IMR-90 (cell line): ENCODE measurements at regions not wholly inside any gene's neighbourhood (a gene's known extent, or its start where the extent isn't known, plus 50 kb on each side); places are given as distances from the start of the nearest gene placed in this dataset.

Source experiments
- ATAC-seq: fragments of 200-7000 bp; cut with Tn5 transposase; 2 replicates; pipeline ENCODE4 v1.9.1; 2020; ENCODE audit warnings: low read depth, mild to moderate bottlenecking, moderate library complexity
- BruUV-seq: library from RNA; stranded (reverse); fragments of 400-500 nt; replicated peaks from 2 replicates; lab custom pipeline; 2021; lab: Mats Ljungman, UMichigan
- CTCF ChIA-PET: fragments of 300-600 bp; formaldehyde crosslinking; extraction: SDS; loops from one replicate; lab custom pipeline; 2021; ENCODE audit warnings: antibody characterized with exemption; lab: Yijun Ruan, JAX
- POLR2A ChIA-PET: fragments of 300-600 bp; sonication (Branson Sonifier 250); formaldehyde crosslinking; loops from one replicate; lab custom pipeline; 2022; ENCODE audit warnings: antibody characterized with exemption; ENCODE audit not compliant: unreplicated experiment; lab: Charles Lee
- DNase-seq: peaks from one replicate; pipeline ENCODE4 v3.0.0; 2013
- H2AFZ ChIP-seq: replicated peaks from 2 replicates; pipeline ENCODE3; 2013; ENCODE audit warnings: low read length, mild to moderate bottlenecking; ENCODE audit not compliant: poor library complexity
- H2AK5ac ChIP-seq: 2 replicates; pipeline ENCODE4 v1.6.1; 2013; ENCODE audit warnings: low read depth, low read length, inconsistent platforms
- H2AK9ac ChIP-seq: replicated peaks from 2 replicates; pipeline ENCODE3; 2013; ENCODE audit warnings: mild to moderate bottlenecking, low read depth, low read length, moderate library complexity; ENCODE audit not compliant: poor library complexity
- H2BK120ac ChIP-seq: 2 replicates; pipeline ENCODE4 v1.6.1; 2013; ENCODE audit warnings: low read depth, low read length, inconsistent platforms
- H2BK15ac ChIP-seq: 3 replicates; pipeline ENCODE4 v1.6.1; 2013; ENCODE audit warnings: low read depth, low read length, inconsistent platforms
- H2BK20ac ChIP-seq: 2 replicates; pipeline ENCODE4 v1.6.1; 2013; ENCODE audit warnings: low read depth, mild to moderate bottlenecking, inconsistent platforms, low read length, moderate library complexity
- H2BK5ac ChIP-seq: 2 replicates; pipeline ENCODE4 v1.6.1; 2013; ENCODE audit warnings: mild to moderate bottlenecking, low read depth, low read length, inconsistent platforms; ENCODE audit not compliant: poor library complexity, severe bottlenecking
- H3K14ac ChIP-seq: replicated peaks from 2 replicates; pipeline ENCODE4 v1.6.1; 2013; ENCODE audit warnings: low read depth, low read length, inconsistent platforms
- H3K18ac ChIP-seq: 2 replicates; pipeline ENCODE4 v1.6.1; 2013; ENCODE audit warnings: low read depth, low read length, control low read depth
- H3K23ac ChIP-seq: 2 replicates; pipeline ENCODE4 v1.6.1; 2013; ENCODE audit warnings: low read depth, low read length, inconsistent platforms
- H3K27ac ChIP-seq: 2 replicates; pipeline ENCODE4 v1.5.1; 2013; ENCODE audit warnings: mild to moderate bottlenecking, control low read depth, low read length; ENCODE audit not compliant: insufficient read depth
- H3K27me3 ChIP-seq: 2 replicates; pipeline ENCODE4 v1.6.1; 2013; ENCODE audit warnings: low read length; ENCODE audit not compliant: control insufficient read depth, insufficient read depth
- H3K36me3 ChIP-seq: 2 replicates; pipeline ENCODE4 v1.6.1; 2013; ENCODE audit warnings: low read length, mixed read lengths; ENCODE audit not compliant: control insufficient read depth, insufficient read depth
- H3K4ac ChIP-seq: 2 replicates; pipeline ENCODE4 v1.6.1; 2013; ENCODE audit warnings: low read depth, low read length, inconsistent platforms
- H3K4me1 ChIP-seq: 2 replicates; pipeline ENCODE4 v1.6.1; 2013; ENCODE audit warnings: low read length, mixed read lengths; ENCODE audit not compliant: control insufficient read depth, insufficient read depth
- H3K4me2 ChIP-seq: 2 replicates; pipeline ENCODE4 v1.6.1; 2013; ENCODE audit warnings: low read depth, mild to moderate bottlenecking, control low read depth, low read length, moderate library complexity
- H3K4me3 ChIP-seq: 2 replicates; pipeline ENCODE4 v1.5.1; 2013; ENCODE audit warnings: low read depth, mild to moderate bottlenecking, control low read depth, low read length, moderate library complexity; ENCODE audit not compliant: insufficient read depth
- H3K56ac ChIP-seq: 2 replicates; pipeline ENCODE4 v1.6.1; 2013; ENCODE audit warnings: low read length, inconsistent platforms; ENCODE audit not compliant: insufficient read depth; ENCODE audit errors: extremely low read depth
- H3K79me1 ChIP-seq, 2 experiments: 2 replicates each; pipeline ENCODE4 v1.6.1; 2013; ENCODE audit warnings: low read length in 2 of 2, inconsistent platforms in 1 of 2, low read depth in 1 of 2
- H3K9ac ChIP-seq: 2 replicates; pipeline ENCODE4 v1.6.1; 2013; ENCODE audit warnings: low read depth, low read length, control low read depth
- H3K9me1 ChIP-seq: 2 replicates; pipeline ENCODE4 v1.6.1; 2013; ENCODE audit warnings: low read length, inconsistent platforms; ENCODE audit not compliant: insufficient read depth
- H3K9me3 ChIP-seq: 2 replicates; pipeline ENCODE4 v1.6.1; 2013; ENCODE audit warnings: low read length; ENCODE audit not compliant: control insufficient read depth, insufficient read depth
- H4K20me1 ChIP-seq: 2 replicates; pipeline ENCODE4 v1.6.1; 2013; ENCODE audit warnings: low read length, inconsistent platforms; ENCODE audit not compliant: insufficient read depth
- H4K5ac ChIP-seq: 2 replicates; pipeline ENCODE4 v1.6.1; 2013; ENCODE audit warnings: mild to moderate bottlenecking, low read depth, low read length, control low read depth
- H4K8ac ChIP-seq, 2 experiments: 2 replicates each; pipeline ENCODE4 v1.6.1; 2013; ENCODE audit warnings: low read depth in 2 of 2, low read length in 2 of 2, control low read depth in 1 of 2, inconsistent platforms in 1 of 2
- H4K91ac ChIP-seq: 2 replicates; pipeline ENCODE4 v1.6.1; 2013; ENCODE audit warnings: low read depth, low read length, inconsistent platforms; ENCODE audit not compliant: insufficient read depth
- CEBPB ChIP-seq: IDR thresholded peaks from 2 replicates; pipeline ENCODE4 v1.6.1; 2012; ENCODE audit warnings: low read depth, low read length, improper control_type of control experiment
- ELK1 ChIP-seq: fragments of 150-350 bp; IDR thresholded peaks from 2 replicates; pipeline ENCODE4 v1.6.1; 2016; ENCODE audit warnings: low read depth, mild to moderate bottlenecking, low read length, moderate library complexity, borderline replicate concordance
- FOS ChIP-seq: fragments of 150-350 bp; IDR thresholded peaks from 2 replicates; pipeline ENCODE4 v1.6.1; 2016; ENCODE audit warnings: low read depth, low read length
- MAFK ChIP-seq: IDR thresholded peaks from 2 replicates; pipeline ENCODE4 v1.6.1; 2012; ENCODE audit warnings: low read depth, low read length, improper control_type of control experiment
- MXI1 ChIP-seq: IDR thresholded peaks from 2 replicates; pipeline ENCODE4 v1.6.1; 2012; ENCODE audit warnings: low read depth, mild to moderate bottlenecking, low read length, moderate library complexity, borderline replicate concordance
- NFE2L2 ChIP-seq: fragments of 150-350 bp; IDR thresholded peaks from 2 replicates; pipeline ENCODE4 v1.6.1; 2016; ENCODE audit warnings: low read depth, mild to moderate bottlenecking, low read length
- POLR2A ChIP-seq: IDR thresholded peaks from 2 replicates; pipeline ENCODE4 v1.6.1; 2012; ENCODE audit warnings: mild to moderate bottlenecking, low read depth, low read length
- RAD21 ChIP-seq: IDR thresholded peaks from 2 replicates; pipeline ENCODE4 v1.6.1; 2012; ENCODE audit warnings: low read length, improper control_type of control experiment
- RCOR1 ChIP-seq: IDR thresholded peaks from 2 replicates; pipeline ENCODE4 v1.6.1; 2012; ENCODE audit warnings: mild to moderate bottlenecking, low read length, improper control_type of control experiment; ENCODE audit not compliant: insufficient replicate concordance
- RFX5 ChIP-seq: IDR thresholded peaks from 2 replicates; pipeline ENCODE4 v1.8.0; 2012; ENCODE audit warnings: low read depth, mild to moderate bottlenecking, low read length, moderate library complexity
- SMC3 ChIP-seq: fragments of 150-350 bp; IDR thresholded peaks from 2 replicates; pipeline ENCODE4 v1.6.1; 2016; ENCODE audit warnings: low read depth, mild to moderate bottlenecking, antibody characterized with exemption, low read length, moderate library complexity
- WGBS, 2 experiments: methylation state at CpG; one replicate each; pipeline versions ENCODE4 v1.1.5 to v1.1.7; 2013; ENCODE audit warnings: missing lambda C conversion rate in 2 of 2; ENCODE audit not compliant: insufficient read length in 1 of 2; ENCODE audit errors: extremely low coverage in 2 of 2; 5-methylcytosine and 5-hydroxymethylcytosine counted together
- dilution Hi-C: fragments of 300-500 bp; cut with HindIII; formaldehyde crosslinking; loops from one replicate; pipeline ENCODE4 v1.14.3; 2018; ENCODE audit warnings: low sequenced_read_pairs; ENCODE audit not compliant: unreplicated experiment
- in situ Hi-C: fragments of 300-500 bp; cut with MboI; formaldehyde crosslinking; loops from 3 replicates; pipeline ENCODE4 v1.14.3; 2019; ENCODE audit warnings: low sequenced_read_pairs, inconsistent platforms, mixed read lengths
- intact Hi-C: fragments of 100-400 bp; cut with micrococcal nuclease; formaldehyde crosslinking; loops from 2 replicates; pipeline ENCODE4 v1.10.0; 2022
- TF ChIP-seq, protein P1 (sequence below): conservative IDR thresholded peaks from 2 replicates; pipeline ENCODE4 v1.5.1; 2012; ENCODE audit warnings: mild to moderate bottlenecking, low read depth, low read length, improper control_type of control experiment

GRCh38 chr16:8496364-8496763 lies 93.9 kb downstream of the TMEM114 start:
- Histone ChIP-seq H2BK20ac (no peak overlapping the region), H4K5ac (no peak overlapping the region), H2AFZ (no peak overlapping the region), H4K91ac (no peak overlapping the region), H3K36me3 (no peaks in the 10 kb centered on the region), H3K56ac (no peak overlapping the region), H3K14ac (no peak overlapping the region), H3K4me1 (no peaks in the 10 kb centered on the region), H4K8ac (no peak overlapping the region), H3K9me1 (no peaks in the 10 kb centered on the region), H3K4me3 (no peak overlapping the region), H3K79me1 (no peaks in the 10 kb centered on the region), H3K18ac (no peak overlapping the region), H3K23ac (no peak overlapping the region), H2AK5ac (no peak overlapping the region), H2AK9ac (no peak overlapping the region), H2BK15ac (no peak overlapping the region), H3K4me2 (no peak overlapping the region), H2BK5ac (no peak overlapping the region), H3K9me3 (peaks cover 2% of the 10 kb centered on the region; the same call in 1 of the 2 replicates), H3K27me3 (no peaks in the 10 kb centered on the region), H4K20me1 (no peaks in the 10 kb centered on the region), H3K4ac (no peak overlapping the region), H2BK120ac (no peak overlapping the region), H3K9ac (no peak overlapping the region), H3K27ac (no peak overlapping the region)
- DNase-seq, result no peak
- POLR2A ChIA-PET, result no interaction called here
- dilution Hi-C loops, result no loop called here
- intact Hi-C loops, result no loop called here
- CTCF ChIA-PET, result no interaction called here
- 0% methylated on average over 1 of the region's 3 CpGs; no CpG with 5 or more reads in 1 of the 2 experiments for WGBS, 2 experiments
- TF ChIP-seq RAD21 (no peak), RCOR1 (no peak), NFE2L2 (no peak), RFX5 (no peak), POLR2A (no peak), CEBPB (no peak), MXI1 (no peak), SMC3 (no peak), ELK1 (no peak), FOS (no peak), MAFK (no peak)
- TF ChIP-seq, protein P1, sequence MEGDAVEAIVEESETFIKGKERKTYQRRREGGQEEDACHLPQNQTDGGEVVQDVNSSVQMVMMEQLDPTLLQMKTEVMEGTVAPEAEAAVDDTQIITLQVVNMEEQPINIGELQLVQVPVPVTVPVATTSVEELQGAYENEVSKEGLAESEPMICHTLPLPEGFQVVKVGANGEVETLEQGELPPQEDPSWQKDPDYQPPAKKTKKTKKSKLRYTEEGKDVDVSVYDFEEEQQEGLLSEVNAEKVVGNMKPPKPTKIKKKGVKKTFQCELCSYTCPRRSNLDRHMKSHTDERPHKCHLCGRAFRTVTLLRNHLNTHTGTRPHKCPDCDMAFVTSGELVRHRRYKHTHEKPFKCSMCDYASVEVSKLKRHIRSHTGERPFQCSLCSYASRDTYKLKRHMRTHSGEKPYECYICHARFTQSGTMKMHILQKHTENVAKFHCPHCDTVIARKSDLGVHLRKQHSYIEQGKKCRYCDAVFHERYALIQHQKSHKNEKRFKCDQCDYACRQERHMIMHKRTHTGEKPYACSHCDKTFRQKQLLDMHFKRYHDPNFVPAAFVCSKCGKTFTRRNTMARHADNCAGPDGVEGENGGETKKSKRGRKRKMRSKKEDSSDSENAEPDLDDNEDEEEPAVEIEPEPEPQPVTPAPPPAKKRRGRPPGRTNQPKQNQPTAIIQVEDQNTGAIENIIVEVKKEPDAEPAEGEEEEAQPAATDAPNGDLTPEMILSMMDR, result no peak
- no peak for ATAC-seq
- in situ Hi-C loops, result no loop called here
- BruUV-seq, result no TSS peak
